Mammary epithelial cell (primary cell): ENCODE measurements at regions not wholly inside any gene's neighbourhood (a gene's known extent, or its start where the extent isn't known, plus 50 kb on each side); places are given as distances from the start of the nearest gene placed in this dataset.

Source experiments
- EZH2 ChIP-seq: IDR thresholded peaks from 2 replicates; pipeline ENCODE4 v1.6.1; 2012; ENCODE audit warnings: low read length, inconsistent platforms, borderline replicate concordance
- TF ChIP-seq, protein P1 (sequence below), 2 donors: IDR thresholded peaks in 1 of 2; conservative IDR thresholded peaks in 1 of 2; 2 replicates each; pipeline ENCODE4 v1.5.1; 2011 to 2012; ENCODE audit warnings: inconsistent platforms in 2 of 2, low read length in 2 of 2, mild to moderate bottlenecking in 2 of 2, control low read depth in 1 of 2, low read depth in 1 of 2; ENCODE audit not compliant: insufficient read depth in 1 of 2; ENCODE audit errors: extremely low read depth in 1 of 2

DNA sequence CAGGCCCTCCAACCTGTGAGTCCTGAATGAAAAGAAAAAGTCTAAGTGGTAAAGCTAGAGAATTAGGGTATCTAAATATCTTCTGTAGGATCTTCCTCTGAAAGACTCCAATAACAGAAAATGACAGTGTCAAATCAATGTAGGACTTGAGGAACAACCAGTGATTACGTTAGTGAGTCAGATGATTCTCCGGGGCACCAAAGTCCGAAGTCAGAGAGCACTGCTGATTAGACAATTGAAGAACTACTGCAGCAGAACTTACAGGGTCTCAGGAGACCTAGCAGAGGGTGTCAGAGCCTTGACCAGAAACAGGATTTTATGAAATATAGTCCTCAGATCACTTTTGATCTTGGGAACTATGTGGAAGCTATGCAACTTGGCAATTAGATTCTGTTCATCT lies 605.8 kb downstream of the EPHA3 start:
- TF ChIP-seq, protein P1, sequence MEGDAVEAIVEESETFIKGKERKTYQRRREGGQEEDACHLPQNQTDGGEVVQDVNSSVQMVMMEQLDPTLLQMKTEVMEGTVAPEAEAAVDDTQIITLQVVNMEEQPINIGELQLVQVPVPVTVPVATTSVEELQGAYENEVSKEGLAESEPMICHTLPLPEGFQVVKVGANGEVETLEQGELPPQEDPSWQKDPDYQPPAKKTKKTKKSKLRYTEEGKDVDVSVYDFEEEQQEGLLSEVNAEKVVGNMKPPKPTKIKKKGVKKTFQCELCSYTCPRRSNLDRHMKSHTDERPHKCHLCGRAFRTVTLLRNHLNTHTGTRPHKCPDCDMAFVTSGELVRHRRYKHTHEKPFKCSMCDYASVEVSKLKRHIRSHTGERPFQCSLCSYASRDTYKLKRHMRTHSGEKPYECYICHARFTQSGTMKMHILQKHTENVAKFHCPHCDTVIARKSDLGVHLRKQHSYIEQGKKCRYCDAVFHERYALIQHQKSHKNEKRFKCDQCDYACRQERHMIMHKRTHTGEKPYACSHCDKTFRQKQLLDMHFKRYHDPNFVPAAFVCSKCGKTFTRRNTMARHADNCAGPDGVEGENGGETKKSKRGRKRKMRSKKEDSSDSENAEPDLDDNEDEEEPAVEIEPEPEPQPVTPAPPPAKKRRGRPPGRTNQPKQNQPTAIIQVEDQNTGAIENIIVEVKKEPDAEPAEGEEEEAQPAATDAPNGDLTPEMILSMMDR (conservative IDR thresholded peaks at IDR 0.05 in 1 of 2, IDR thresholded peaks at IDR 0.05 in 1 of 2; ENCODE audit: extremely low read depth in 1 of 2, insufficient read depth in 1 of 2, low read depth in 1 of 2, low read length in 2 of 2) = no peak
- TF ChIP-seq EZH2 = no peak
